IMR-90 (cell line): ENCODE measurements at regions not wholly inside any gene's neighbourhood (a gene's known extent, or its start where the extent isn't known, plus 50 kb on each side); places are given as distances from the start of the nearest gene placed in this dataset.

Source experiments
- ATAC-seq: fragments of 200-7000 bp; cut with Tn5 transposase; 2 replicates; pipeline ENCODE4 v1.9.1; 2020; ENCODE audit warnings: low read depth, mild to moderate bottlenecking, moderate library complexity
- BruUV-seq: library from RNA; stranded (reverse); fragments of 400-500 nt; replicated peaks from 2 replicates; lab custom pipeline; 2021; lab: Mats Ljungman, UMichigan
- CTCF ChIA-PET: fragments of 300-600 bp; formaldehyde crosslinking; extraction: SDS; loops from one replicate; lab custom pipeline; 2021; ENCODE audit warnings: antibody characterized with exemption; lab: Yijun Ruan, JAX
- POLR2A ChIA-PET: fragments of 300-600 bp; sonication (Branson Sonifier 250); formaldehyde crosslinking; loops from one replicate; lab custom pipeline; 2022; ENCODE audit warnings: antibody characterized with exemption; ENCODE audit not compliant: unreplicated experiment; lab: Charles Lee
- DNase-seq: peaks from one replicate; pipeline ENCODE4 v3.0.0; 2013
- H2AFZ ChIP-seq: replicated peaks from 2 replicates; pipeline ENCODE3; 2013; ENCODE audit warnings: low read length, mild to moderate bottlenecking; ENCODE audit not compliant: poor library complexity
- H2AK5ac ChIP-seq: 2 replicates; pipeline ENCODE4 v1.6.1; 2013; ENCODE audit warnings: low read depth, low read length, inconsistent platforms
- H2AK9ac ChIP-seq: replicated peaks from 2 replicates; pipeline ENCODE3; 2013; ENCODE audit warnings: mild to moderate bottlenecking, low read depth, low read length, moderate library complexity; ENCODE audit not compliant: poor library complexity
- H2BK120ac ChIP-seq: 2 replicates; pipeline ENCODE4 v1.6.1; 2013; ENCODE audit warnings: low read depth, low read length, inconsistent platforms
- H2BK15ac ChIP-seq: 3 replicates; pipeline ENCODE4 v1.6.1; 2013; ENCODE audit warnings: low read depth, low read length, inconsistent platforms
- H2BK20ac ChIP-seq: 2 replicates; pipeline ENCODE4 v1.6.1; 2013; ENCODE audit warnings: low read depth, mild to moderate bottlenecking, inconsistent platforms, low read length, moderate library complexity
- H2BK5ac ChIP-seq: 2 replicates; pipeline ENCODE4 v1.6.1; 2013; ENCODE audit warnings: mild to moderate bottlenecking, low read depth, low read length, inconsistent platforms; ENCODE audit not compliant: poor library complexity, severe bottlenecking
- H3K14ac ChIP-seq: replicated peaks from 2 replicates; pipeline ENCODE4 v1.6.1; 2013; ENCODE audit warnings: low read depth, low read length, inconsistent platforms
- H3K18ac ChIP-seq: 2 replicates; pipeline ENCODE4 v1.6.1; 2013; ENCODE audit warnings: low read depth, low read length, control low read depth
- H3K23ac ChIP-seq: 2 replicates; pipeline ENCODE4 v1.6.1; 2013; ENCODE audit warnings: low read depth, low read length, inconsistent platforms
- H3K27ac ChIP-seq: 2 replicates; pipeline ENCODE4 v1.5.1; 2013; ENCODE audit warnings: mild to moderate bottlenecking, control low read depth, low read length; ENCODE audit not compliant: insufficient read depth
- H3K27me3 ChIP-seq: 2 replicates; pipeline ENCODE4 v1.6.1; 2013; ENCODE audit warnings: low read length; ENCODE audit not compliant: control insufficient read depth, insufficient read depth
- H3K36me3 ChIP-seq: 2 replicates; pipeline ENCODE4 v1.6.1; 2013; ENCODE audit warnings: low read length, mixed read lengths; ENCODE audit not compliant: control insufficient read depth, insufficient read depth
- H3K4ac ChIP-seq: 2 replicates; pipeline ENCODE4 v1.6.1; 2013; ENCODE audit warnings: low read depth, low read length, inconsistent platforms
- H3K4me1 ChIP-seq: 2 replicates; pipeline ENCODE4 v1.6.1; 2013; ENCODE audit warnings: low read length, mixed read lengths; ENCODE audit not compliant: control insufficient read depth, insufficient read depth
- H3K4me2 ChIP-seq: 2 replicates; pipeline ENCODE4 v1.6.1; 2013; ENCODE audit warnings: low read depth, mild to moderate bottlenecking, control low read depth, low read length, moderate library complexity
- H3K4me3 ChIP-seq: 2 replicates; pipeline ENCODE4 v1.5.1; 2013; ENCODE audit warnings: low read depth, mild to moderate bottlenecking, control low read depth, low read length, moderate library complexity; ENCODE audit not compliant: insufficient read depth
- H3K56ac ChIP-seq: 2 replicates; pipeline ENCODE4 v1.6.1; 2013; ENCODE audit warnings: low read length, inconsistent platforms; ENCODE audit not compliant: insufficient read depth; ENCODE audit errors: extremely low read depth
- H3K79me1 ChIP-seq, 2 experiments: 2 replicates each; pipeline ENCODE4 v1.6.1; 2013; ENCODE audit warnings: low read length in 2 of 2, inconsistent platforms in 1 of 2, low read depth in 1 of 2
- H3K9ac ChIP-seq: 2 replicates; pipeline ENCODE4 v1.6.1; 2013; ENCODE audit warnings: low read depth, low read length, control low read depth
- H3K9me1 ChIP-seq: 2 replicates; pipeline ENCODE4 v1.6.1; 2013; ENCODE audit warnings: low read length, inconsistent platforms; ENCODE audit not compliant: insufficient read depth
- H3K9me3 ChIP-seq: 2 replicates; pipeline ENCODE4 v1.6.1; 2013; ENCODE audit warnings: low read length; ENCODE audit not compliant: control insufficient read depth, insufficient read depth
- H4K20me1 ChIP-seq: 2 replicates; pipeline ENCODE4 v1.6.1; 2013; ENCODE audit warnings: low read length, inconsistent platforms; ENCODE audit not compliant: insufficient read depth
- H4K5ac ChIP-seq: 2 replicates; pipeline ENCODE4 v1.6.1; 2013; ENCODE audit warnings: mild to moderate bottlenecking, low read depth, low read length, control low read depth
- H4K8ac ChIP-seq, 2 experiments: 2 replicates each; pipeline ENCODE4 v1.6.1; 2013; ENCODE audit warnings: low read depth in 2 of 2, low read length in 2 of 2, control low read depth in 1 of 2, inconsistent platforms in 1 of 2
- H4K91ac ChIP-seq: 2 replicates; pipeline ENCODE4 v1.6.1; 2013; ENCODE audit warnings: low read depth, low read length, inconsistent platforms; ENCODE audit not compliant: insufficient read depth
- CHD1 ChIP-seq: IDR thresholded peaks from 2 replicates; pipeline ENCODE4 v1.6.1; 2012; ENCODE audit warnings: low read depth, low read length, improper control_type of control experiment
- NFE2L2 ChIP-seq: fragments of 150-350 bp; IDR thresholded peaks from 2 replicates; pipeline ENCODE4 v1.6.1; 2016; ENCODE audit warnings: low read depth, mild to moderate bottlenecking, low read length
- POLR2A ChIP-seq: IDR thresholded peaks from 2 replicates; pipeline ENCODE4 v1.6.1; 2012; ENCODE audit warnings: mild to moderate bottlenecking, low read depth, low read length
- RAD21 ChIP-seq: IDR thresholded peaks from 2 replicates; pipeline ENCODE4 v1.6.1; 2012; ENCODE audit warnings: low read length, improper control_type of control experiment
- RCOR1 ChIP-seq: IDR thresholded peaks from 2 replicates; pipeline ENCODE4 v1.6.1; 2012; ENCODE audit warnings: mild to moderate bottlenecking, low read length, improper control_type of control experiment; ENCODE audit not compliant: insufficient replicate concordance
- SMC3 ChIP-seq: fragments of 150-350 bp; IDR thresholded peaks from 2 replicates; pipeline ENCODE4 v1.6.1; 2016; ENCODE audit warnings: low read depth, mild to moderate bottlenecking, antibody characterized with exemption, low read length, moderate library complexity
- WGBS, 2 experiments: methylation state at CpG; one replicate each; pipeline versions ENCODE4 v1.1.5 to v1.1.7; 2013; ENCODE audit warnings: missing lambda C conversion rate in 2 of 2; ENCODE audit not compliant: insufficient read length in 1 of 2; ENCODE audit errors: extremely low coverage in 2 of 2; 5-methylcytosine and 5-hydroxymethylcytosine counted together
- dilution Hi-C: fragments of 300-500 bp; cut with HindIII; formaldehyde crosslinking; loops from one replicate; pipeline ENCODE4 v1.14.3; 2018; ENCODE audit warnings: low sequenced_read_pairs; ENCODE audit not compliant: unreplicated experiment
- in situ Hi-C: fragments of 300-500 bp; cut with MboI; formaldehyde crosslinking; loops from 3 replicates; pipeline ENCODE4 v1.14.3; 2019; ENCODE audit warnings: low sequenced_read_pairs, inconsistent platforms, mixed read lengths
- intact Hi-C: fragments of 100-400 bp; cut with micrococcal nuclease; formaldehyde crosslinking; loops from 2 replicates; pipeline ENCODE4 v1.10.0; 2022
- TF ChIP-seq, protein P1 (sequence below): conservative IDR thresholded peaks from 2 replicates; pipeline ENCODE4 v1.5.1; 2012; ENCODE audit warnings: mild to moderate bottlenecking, low read depth, low read length, improper control_type of control experiment

DNA sequence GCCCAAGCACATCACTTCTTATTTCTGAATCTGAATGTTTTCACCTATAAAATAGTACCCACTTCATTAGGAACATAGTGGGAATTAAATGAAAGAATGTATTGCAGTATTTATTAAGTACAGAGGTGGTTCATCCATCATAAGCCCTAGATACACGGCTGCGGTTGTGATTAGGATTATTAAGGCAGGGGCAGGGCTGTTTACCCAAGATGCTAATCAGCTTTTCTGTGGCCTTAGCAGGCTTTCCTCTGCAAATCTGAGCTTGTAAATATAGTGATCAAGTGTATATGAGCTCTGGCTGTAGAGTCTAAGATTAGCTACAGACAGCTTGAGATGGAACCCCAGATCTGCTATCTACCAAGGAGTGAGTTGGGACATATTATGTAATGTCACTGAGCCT is 124.1 kb upstream of the ADRA1B start:
- Histone ChIP-seq H3K9ac (no peak overlapping the region), H3K18ac (no peak overlapping the region), H3K36me3 (no peaks in the 10 kb centered on the region), H3K27me3 (no peaks in the 10 kb centered on the region), H4K8ac (no peak overlapping the region), H2BK120ac (no peak overlapping the region), H3K4me3 (no peak overlapping the region), H3K14ac (no peak overlapping the region), H2AK5ac (no peak overlapping the region), H2AK9ac (no peak overlapping the region), H3K9me3 (no peaks in the 10 kb centered on the region), H2BK15ac (no peak overlapping the region), H3K4me1 (peaks cover 5% of the 10 kb centered on the region), H2BK20ac (no peak overlapping the region), H3K79me1 (no peaks in the 10 kb centered on the region), H3K56ac (no peak overlapping the region), H2AFZ (no peak overlapping the region), H4K91ac (no peak overlapping the region), H3K4me2 (no peak overlapping the region), H3K4ac (no peak overlapping the region), H4K20me1 (no peaks in the 10 kb centered on the region), H3K9me1 (peaks cover 5% of the 10 kb centered on the region; the same call in 1 of the 2 replicates), H3K23ac (no peak overlapping the region), H2BK5ac (no peak overlapping the region), H3K27ac (no peak overlapping the region), H4K5ac (no peak overlapping the region)
- ATAC-seq (no peak), DNase-seq (no peak)
- WGBS, 2 experiments, result no CpG with 5 or more reads among the region's 2 CpGs
- TF ChIP-seq SMC3 (no peak), NFE2L2 (no peak), RAD21 (no peak), RCOR1 (no peak), CHD1 (no peak), POLR2A (no peak)
- TF ChIP-seq, protein P1, sequence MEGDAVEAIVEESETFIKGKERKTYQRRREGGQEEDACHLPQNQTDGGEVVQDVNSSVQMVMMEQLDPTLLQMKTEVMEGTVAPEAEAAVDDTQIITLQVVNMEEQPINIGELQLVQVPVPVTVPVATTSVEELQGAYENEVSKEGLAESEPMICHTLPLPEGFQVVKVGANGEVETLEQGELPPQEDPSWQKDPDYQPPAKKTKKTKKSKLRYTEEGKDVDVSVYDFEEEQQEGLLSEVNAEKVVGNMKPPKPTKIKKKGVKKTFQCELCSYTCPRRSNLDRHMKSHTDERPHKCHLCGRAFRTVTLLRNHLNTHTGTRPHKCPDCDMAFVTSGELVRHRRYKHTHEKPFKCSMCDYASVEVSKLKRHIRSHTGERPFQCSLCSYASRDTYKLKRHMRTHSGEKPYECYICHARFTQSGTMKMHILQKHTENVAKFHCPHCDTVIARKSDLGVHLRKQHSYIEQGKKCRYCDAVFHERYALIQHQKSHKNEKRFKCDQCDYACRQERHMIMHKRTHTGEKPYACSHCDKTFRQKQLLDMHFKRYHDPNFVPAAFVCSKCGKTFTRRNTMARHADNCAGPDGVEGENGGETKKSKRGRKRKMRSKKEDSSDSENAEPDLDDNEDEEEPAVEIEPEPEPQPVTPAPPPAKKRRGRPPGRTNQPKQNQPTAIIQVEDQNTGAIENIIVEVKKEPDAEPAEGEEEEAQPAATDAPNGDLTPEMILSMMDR, result no peak
- intact Hi-C loops, result no loop called here
- CTCF ChIA-PET, result interaction anchor here (0.6 kb wide), 1 partner anchor 64 kb away, joined by 3 read pairs; no protein-coding TSS in a partner anchor
- in situ Hi-C loops, result no loop called here
- dilution Hi-C loops, result no loop called here
- BruUV-seq, result no TSS peak
- POLR2A ChIA-PET, result no interaction called here
